Activated T-cell treated with anti-CD3 and anti-CD28 coated beads, Interleukin-2, amount 50 U/mL, for 72 hours (primary cell): ENCODE measurements at regions not wholly inside any gene's neighbourhood (a gene's known extent, or its start where the extent isn't known, plus 50 kb on each side); places are given as distances from the start of the nearest gene placed in this dataset.

Experiments used
- ATAC-seq, 2 donors: fragments of 150-1000 bp; cut with Tn5 transposase; replicated peaks in 1 of 2; 2 replicates each; pipeline ENCODE4 v1.10.0; 2021; ENCODE audit warnings: moderate library complexity in 2 of 2, mild to moderate bottlenecking in 1 of 2
- DNase-seq, 2 donors: peaks; one replicate each; pipeline ENCODE4 v3.0.0; 2021 to 2022; ENCODE audit warnings: mixed read lengths in 1 of 2
- H3K27ac Mint-ChIP-seq: one replicate; pipeline ENCODE4 v1.8.0; 2022; ENCODE audit warnings: mild to moderate bottlenecking, moderate library complexity, mixed read lengths
- H3K27me3 Mint-ChIP-seq: one replicate; pipeline ENCODE4 v1.8.0; 2022; ENCODE audit warnings: low read depth, mixed read lengths
- H3K36me3 Mint-ChIP-seq, 2 donors: one replicate each; pipeline ENCODE4 v1.8.0; 2022; ENCODE audit warnings: mixed read lengths in 2 of 2, mild to moderate bottlenecking in 1 of 2; ENCODE audit not compliant: insufficient read depth in 2 of 2
- H3K4me1 Mint-ChIP-seq: one replicate; pipeline ENCODE4 v1.8.0; 2022; ENCODE audit warnings: low read depth, mixed read lengths
- H3K4me3 Mint-ChIP-seq, 2 donors: one replicate each; pipeline ENCODE4 v1.8.0; 2022; ENCODE audit warnings: mild to moderate bottlenecking in 2 of 2, mixed read lengths in 2 of 2, moderate library complexity in 2 of 2
- H3K9me3 Mint-ChIP-seq, 2 donors: one replicate each; pipeline ENCODE4 v1.8.0; 2022; ENCODE audit warnings: mixed read lengths in 2 of 2

DNA sequence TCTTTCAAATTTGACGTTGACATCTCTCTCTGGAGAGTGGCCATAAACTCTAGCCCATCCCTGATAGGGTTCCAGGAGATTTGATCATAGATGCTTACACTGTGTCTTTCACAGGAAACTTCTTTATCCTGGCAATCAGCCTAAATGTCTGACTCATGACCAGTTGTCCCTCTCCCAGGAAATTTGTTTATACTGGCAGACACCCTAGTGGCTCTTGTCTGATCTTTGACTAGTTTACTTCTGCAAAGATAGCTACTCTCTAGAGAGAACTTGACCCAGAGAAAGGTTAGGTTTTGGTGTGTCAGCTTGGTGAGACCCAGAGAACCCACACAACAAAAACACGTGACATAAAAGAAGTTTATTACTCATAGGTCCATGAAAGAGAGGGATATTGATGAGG, 509.8 kb downstream of the CENPC start:
- H3K9me3 Mint-ChIP-seq, result peaks cover 0 to 1% of the 10 kb centered on the region in 2 donors
- no peaks in the 10 kb centered on the region for H3K27me3 Mint-ChIP-seq
- H3K4me3 Mint-ChIP-seq, result no peak overlapping the region
- no peak for DNase-seq
- no peaks in the 10 kb centered on the region for H3K36me3 Mint-ChIP-seq
- ATAC-seq, result no peak
- no peaks in the 10 kb centered on the region for H3K4me1 Mint-ChIP-seq
- no peak overlapping the region for H3K27ac Mint-ChIP-seq

DNA sequence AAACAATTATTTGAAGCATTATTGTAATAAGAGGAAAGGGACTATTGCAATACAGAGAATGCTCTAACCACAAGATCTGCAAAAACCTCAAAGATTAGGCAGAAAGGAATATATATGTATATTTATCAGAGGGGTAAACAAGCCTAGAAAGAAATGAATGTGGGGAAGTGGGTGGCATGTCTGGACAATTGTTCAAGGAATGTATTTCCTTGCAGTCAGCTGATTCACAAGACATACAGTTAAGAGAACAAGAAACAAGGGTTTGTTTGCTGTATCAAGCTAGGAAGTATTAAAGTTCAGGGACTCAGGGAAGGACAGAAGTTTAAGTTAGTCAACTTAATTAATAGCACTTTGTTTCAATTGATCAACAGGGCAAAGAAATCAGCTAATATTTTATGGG, 514.7 kb downstream of the CENPC start:
- DNase-seq (no peak), ATAC-seq (no peak)
- Mint-ChIP-seq H3K4me3 (no peak overlapping the region), H3K27me3 (no peaks in the 10 kb centered on the region), H3K27ac (no peak overlapping the region), H3K36me3 (no peaks in the 10 kb centered on the region), H3K4me1 (no peaks in the 10 kb centered on the region), H3K9me3 (peaks cover under 1 to 1% of the 10 kb centered on the region in 2 donors)

DNA sequence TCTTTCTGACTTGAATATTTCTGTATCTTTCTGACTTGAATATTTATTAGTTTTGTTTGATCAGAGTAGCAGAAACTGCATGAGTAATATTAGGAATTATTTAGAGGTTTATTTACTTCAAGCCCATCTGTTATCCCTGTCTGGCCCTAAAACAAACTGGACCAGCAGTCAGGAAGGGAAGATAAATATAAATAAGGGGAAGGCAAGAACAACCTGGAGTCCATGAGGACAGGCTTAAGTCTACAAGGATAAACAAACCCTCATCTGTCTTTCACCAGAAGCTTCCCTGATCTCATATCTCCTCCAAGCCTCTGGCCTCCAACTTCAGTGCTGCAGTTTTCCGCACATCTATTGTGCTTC, 524.9 kb downstream of the CENPC start:
- Mint-ChIP-seq H3K4me3 (no peak overlapping the region), H3K27me3 (no peaks in the 10 kb centered on the region), H3K36me3 (no peaks in the 10 kb centered on the region), H3K9me3 (peaks cover 11 to 15% of the 10 kb centered on the region in 2 donors), H3K27ac (no peak overlapping the region), H3K4me1 (no peaks in the 10 kb centered on the region)
- ATAC-seq, result no peak
- no peak for DNase-seq

DNA sequence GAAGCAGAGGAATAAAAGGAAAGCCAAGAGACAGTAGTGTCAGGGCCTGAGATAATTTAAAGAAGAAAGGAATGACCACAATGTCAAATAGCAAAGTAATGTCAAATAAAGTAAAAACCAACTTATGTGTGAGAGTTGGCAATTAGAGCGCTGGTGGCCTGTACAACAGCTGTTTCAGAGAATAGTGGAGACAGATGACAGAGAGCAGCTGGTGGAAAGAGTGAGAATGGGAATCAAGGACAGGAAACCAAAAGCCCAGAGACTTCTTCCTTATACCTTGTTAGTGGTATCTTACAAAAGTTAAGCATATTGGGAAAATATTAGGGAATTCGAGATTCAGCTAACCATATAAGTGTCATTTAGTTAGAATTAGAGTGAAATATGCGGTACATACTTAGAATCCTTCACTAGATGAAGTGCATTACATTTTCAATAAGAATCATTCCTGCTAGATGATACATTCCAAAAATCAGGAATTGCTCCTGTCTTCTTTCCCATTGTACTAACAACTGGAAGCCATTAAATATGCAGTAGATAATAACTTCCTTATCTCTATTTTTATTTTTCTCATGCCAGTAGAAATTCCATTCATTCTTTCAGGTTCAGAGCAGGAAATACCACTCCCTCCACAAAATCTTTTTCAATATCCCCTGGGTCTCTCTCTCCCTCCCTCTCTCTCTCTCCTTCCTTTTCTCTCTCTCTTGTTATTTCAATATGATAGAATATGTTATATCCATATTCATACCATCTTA, 525.4 kb downstream of the CENPC start:
- Mint-ChIP-seq H3K27me3 (no peaks in the 10 kb centered on the region), H3K36me3 (no peaks in the 10 kb centered on the region)

DNA sequence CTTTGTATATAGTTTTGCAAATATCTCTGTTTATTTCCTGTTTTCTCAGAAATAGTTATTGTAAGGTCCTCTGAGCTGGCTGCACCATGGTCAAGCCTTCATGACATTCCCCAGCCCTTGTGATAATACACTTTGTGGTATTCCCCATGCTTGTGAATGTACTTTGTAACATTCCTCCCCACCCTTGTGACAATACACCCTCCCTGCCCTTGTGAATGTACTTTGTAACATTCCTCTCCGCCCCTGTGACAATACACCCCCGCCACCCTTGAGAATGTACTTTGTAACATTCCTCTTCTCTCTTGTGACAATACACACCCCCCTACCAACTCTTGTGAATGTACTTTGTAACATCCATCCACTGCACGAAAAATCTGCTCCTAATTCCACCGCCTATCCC, 530.7 kb downstream of the CENPC start:
- no peak overlapping the region for H3K4me3 Mint-ChIP-seq
- no peaks in the 10 kb centered on the region for H3K4me1 Mint-ChIP-seq
- no peaks in the 10 kb centered on the region for H3K27me3 Mint-ChIP-seq
- H3K9me3 Mint-ChIP-seq, result peaks cover 8 to 13% of the 10 kb centered on the region in 2 donors
- peaks cover 0 to 4% of the 10 kb centered on the region in 2 donors for H3K36me3 Mint-ChIP-seq
- no peak overlapping the region for H3K27ac Mint-ChIP-seq
- DNase-seq (no peak), ATAC-seq (no peak)

More for the DNA sequence above, 525.4 kb downstream of the CENPC start:
- H3K4me1 Mint-ChIP-seq, result no peaks in the 10 kb centered on the region
- H3K27ac Mint-ChIP-seq, result no peak overlapping the region
- no peak for DNase-seq
- H3K9me3 Mint-ChIP-seq, result peaks cover 11 to 12% of the 10 kb centered on the region in 2 donors
- no peak overlapping the region for H3K4me3 Mint-ChIP-seq
- no peak for ATAC-seq

DNA sequence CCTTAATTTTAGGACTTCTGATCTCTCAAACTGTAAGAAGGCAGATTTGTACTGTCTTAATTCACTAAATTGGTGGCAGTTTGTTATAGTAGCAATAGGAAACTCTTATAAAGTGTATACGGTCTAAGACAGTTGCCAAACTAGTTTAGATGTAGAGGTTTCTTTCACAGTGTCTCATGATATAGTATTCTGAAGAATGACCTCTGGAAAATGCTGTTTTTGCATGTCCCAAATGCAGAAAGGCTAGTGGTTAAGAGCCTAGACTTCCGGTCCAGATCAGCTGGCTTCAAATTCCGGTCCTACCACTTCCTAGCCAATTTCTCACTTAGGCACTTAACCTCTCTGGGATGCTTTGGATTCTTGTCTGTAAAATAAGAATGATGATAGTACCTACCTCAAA, 538.5 kb downstream of the CENPC start:
- peaks cover 0 to 1% of the 10 kb centered on the region in 2 donors for H3K36me3 Mint-ChIP-seq
- peaks cover 6 to 7% of the 10 kb centered on the region in 2 donors for H3K9me3 Mint-ChIP-seq
- H3K4me3 Mint-ChIP-seq, result no peak overlapping the region
- ATAC-seq (no peak), DNase-seq (no peak)
- H3K27ac Mint-ChIP-seq, result no peak overlapping the region
- no peaks in the 10 kb centered on the region for H3K4me1 Mint-ChIP-seq
- H3K27me3 Mint-ChIP-seq, result no peaks in the 10 kb centered on the region

DNA sequence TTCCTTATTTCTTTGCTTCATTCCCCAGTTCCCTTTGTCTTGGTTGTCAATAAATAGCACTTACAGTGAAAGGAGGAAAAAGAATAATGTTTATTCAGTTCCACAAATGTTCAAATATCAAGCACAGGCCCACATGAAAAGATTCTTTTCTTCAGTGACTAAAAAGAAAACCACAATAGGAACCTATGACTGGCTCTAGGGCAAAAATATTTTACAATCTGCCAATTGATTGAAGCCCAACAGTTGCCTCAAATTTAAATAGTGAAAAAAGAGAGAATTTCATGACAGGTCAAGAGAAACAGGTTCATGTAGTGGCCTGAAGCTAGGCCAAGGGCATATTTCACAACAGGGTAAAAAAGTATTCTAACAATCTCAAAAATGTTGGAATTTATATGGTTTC, 553.8 kb downstream of the CENPC start:
- no peak overlapping the region for H3K27ac Mint-ChIP-seq
- DNase-seq (no peak), ATAC-seq (no peak)
- no peaks in the 10 kb centered on the region for H3K27me3 Mint-ChIP-seq
- no peak overlapping the region for H3K4me3 Mint-ChIP-seq
- H3K4me1 Mint-ChIP-seq, result no peaks in the 10 kb centered on the region
- H3K9me3 Mint-ChIP-seq, result peaks cover 6 to 16% of the 10 kb centered on the region in 2 donors
- H3K36me3 Mint-ChIP-seq, result peaks cover 4% of the 10 kb centered on the region in 2 donors

DNA sequence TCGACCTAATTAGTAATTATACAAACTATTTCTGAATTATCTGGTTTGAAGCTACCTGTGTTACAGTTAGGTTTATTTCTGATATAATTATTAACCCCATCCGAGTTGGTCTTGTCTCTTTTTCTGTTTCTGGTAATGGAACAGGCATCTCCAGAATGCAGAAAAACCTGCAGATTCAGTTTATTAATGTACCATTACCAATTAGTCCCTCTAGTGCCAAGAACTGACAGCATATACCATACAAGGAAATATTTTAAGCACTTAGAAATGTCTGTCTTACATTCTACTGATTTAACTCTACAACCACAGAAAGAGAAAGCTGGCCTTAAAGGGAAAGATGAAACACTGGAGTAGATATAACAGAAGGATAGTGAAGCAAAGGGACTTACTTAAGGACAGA, 570.6 kb downstream of the CENPC start:
- H3K4me1 Mint-ChIP-seq, result no peaks in the 10 kb centered on the region
- no peak overlapping the region for H3K4me3 Mint-ChIP-seq
- no peaks in the 10 kb centered on the region for H3K36me3 Mint-ChIP-seq
- no peak for DNase-seq
- H3K9me3 Mint-ChIP-seq, result peaks cover 0 to 1% of the 10 kb centered on the region in 2 donors
- H3K27ac Mint-ChIP-seq, result no peak overlapping the region
- no peak for ATAC-seq
- H3K27me3 Mint-ChIP-seq, result no peaks in the 10 kb centered on the region

DNA sequence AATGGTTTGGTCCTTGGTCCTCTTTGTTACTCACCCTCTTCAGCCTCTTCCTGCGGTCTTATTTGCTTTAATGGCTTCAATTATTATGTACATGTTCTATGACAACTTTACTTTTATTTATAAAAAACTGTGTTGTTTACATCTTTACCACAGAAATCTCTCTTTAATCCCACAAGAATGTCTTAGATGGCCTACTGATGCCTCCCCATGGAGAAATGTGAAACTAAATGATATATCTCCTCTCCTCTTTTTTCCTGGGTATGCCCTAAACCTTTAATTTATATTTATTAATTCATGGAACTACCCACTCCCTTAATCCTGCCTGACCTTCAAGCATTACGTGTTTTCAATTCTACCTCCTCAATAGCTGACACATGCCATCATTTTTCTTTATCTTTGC, 573.2 kb downstream of the CENPC start:
- peaks cover 3 to 4% of the 10 kb centered on the region in 2 donors for H3K9me3 Mint-ChIP-seq
- H3K27me3 Mint-ChIP-seq, result no peaks in the 10 kb centered on the region
- no peak overlapping the region for H3K27ac Mint-ChIP-seq
- ATAC-seq, result no peak
- H3K4me1 Mint-ChIP-seq, result no peaks in the 10 kb centered on the region
- H3K36me3 Mint-ChIP-seq, result no peaks in the 10 kb centered on the region
- H3K4me3 Mint-ChIP-seq, result no peak overlapping the region
- no peak for DNase-seq

DNA sequence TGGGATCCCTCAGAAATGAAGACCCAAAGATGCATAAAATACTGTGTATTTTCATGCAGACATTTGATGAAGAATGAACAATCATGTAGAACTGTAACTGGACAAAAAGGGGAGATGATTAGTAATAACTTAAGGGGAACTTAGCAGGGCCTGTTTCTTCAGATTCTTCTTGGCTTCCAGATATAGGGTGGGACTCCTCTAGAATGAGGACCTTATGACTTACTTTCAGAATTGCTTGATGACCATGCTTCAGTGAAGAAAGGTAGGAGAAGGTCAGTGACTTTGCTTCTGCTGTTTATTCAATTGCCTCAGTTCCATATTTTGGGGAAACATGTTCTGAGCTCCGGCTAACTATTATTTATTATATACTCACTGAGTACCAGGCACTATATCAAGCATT, 580.8 kb downstream of the CENPC start:
- Mint-ChIP-seq H3K9me3 (peaks cover 3% of the 10 kb centered on the region in 2 donors), H3K4me1 (no peaks in the 10 kb centered on the region), H3K27me3 (no peaks in the 10 kb centered on the region), H3K27ac (no peak overlapping the region), H3K36me3 (no peaks in the 10 kb centered on the region), H3K4me3 (no peak overlapping the region)
- no peak for ATAC-seq
- DNase-seq, result no peak

DNA sequence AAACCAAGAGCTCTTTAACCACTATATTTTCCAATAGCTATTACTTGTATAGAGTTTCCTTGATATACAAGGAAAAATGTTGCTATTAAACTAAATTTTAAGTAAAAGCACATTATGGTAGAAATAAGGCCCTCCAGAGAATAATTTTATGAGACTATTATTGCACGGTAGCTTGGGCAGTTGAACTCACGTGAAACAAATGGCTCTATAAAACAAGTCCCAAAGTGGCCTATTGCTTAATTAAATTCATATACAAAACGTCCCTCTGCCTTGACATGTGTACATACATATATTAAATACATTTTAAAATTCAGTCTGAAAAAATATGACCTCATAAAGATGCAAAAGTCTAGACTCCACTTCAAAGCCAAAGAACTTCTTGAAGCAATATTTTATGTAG, 582.2 kb downstream of the CENPC start:
- no peaks in the 10 kb centered on the region for H3K27me3 Mint-ChIP-seq
- H3K4me3 Mint-ChIP-seq, result no peak overlapping the region
- no peak overlapping the region for H3K27ac Mint-ChIP-seq
- no peaks in the 10 kb centered on the region for H3K36me3 Mint-ChIP-seq
- no peaks in the 10 kb centered on the region for H3K4me1 Mint-ChIP-seq
- ATAC-seq, result no peak
- peaks cover 4 to 7% of the 10 kb centered on the region in 2 donors for H3K9me3 Mint-ChIP-seq
- DNase-seq, result no peak

DNA sequence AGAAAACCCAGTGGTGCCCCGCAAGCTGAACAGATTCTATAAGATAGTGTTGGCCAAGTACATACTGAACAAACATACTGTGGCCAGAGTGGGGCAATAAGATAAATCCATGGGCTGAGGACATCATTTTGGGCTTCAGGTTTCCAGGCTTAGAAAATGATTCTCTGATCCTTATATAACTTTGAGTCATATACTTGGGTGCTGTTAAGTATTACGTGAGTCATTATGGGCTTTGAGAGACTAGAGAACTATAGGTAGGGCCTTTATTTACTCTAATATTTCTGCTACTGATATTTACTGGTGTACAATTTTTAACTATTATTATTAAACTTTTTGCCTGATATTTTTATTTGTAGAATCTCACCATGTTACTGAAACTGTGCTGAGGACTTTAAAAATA, 586.1 kb downstream of the CENPC start:
- Mint-ChIP-seq H3K27me3 (no peaks in the 10 kb centered on the region), H3K9me3 (peaks cover 7 to 9% of the 10 kb centered on the region in 2 donors), H3K36me3 (no peaks in the 10 kb centered on the region), H3K27ac (no peak overlapping the region), H3K4me1 (no peaks in the 10 kb centered on the region), H3K4me3 (no peak overlapping the region)
- no peak for ATAC-seq
- DNase-seq, result no peak

DNA sequence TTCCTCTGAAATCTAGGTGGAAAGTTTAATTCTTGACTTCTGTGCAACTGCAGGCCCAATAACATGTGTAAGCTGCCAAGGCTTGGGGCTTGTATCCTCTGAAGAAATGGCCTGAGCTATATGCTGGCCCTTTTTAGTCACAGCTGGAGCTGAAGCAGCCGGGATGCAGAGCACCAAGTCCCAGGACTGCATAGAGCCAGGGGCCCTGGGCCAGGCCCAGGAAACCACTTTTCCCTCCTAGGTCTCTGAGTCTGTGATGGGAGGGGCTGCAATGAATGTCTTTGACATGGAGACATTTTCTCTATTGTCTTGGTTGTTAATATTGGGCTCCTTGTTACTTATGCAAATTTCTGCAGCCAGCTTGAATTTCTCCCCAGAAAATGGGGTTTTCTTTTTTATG, 588.5 kb downstream of the CENPC start:
- Mint-ChIP-seq H3K27me3 (no peaks in the 10 kb centered on the region), H3K36me3 (no peaks in the 10 kb centered on the region), H3K27ac (no peak overlapping the region), H3K4me1 (no peaks in the 10 kb centered on the region), H3K4me3 (no peak overlapping the region), H3K9me3 (peaks cover 7 to 11% of the 10 kb centered on the region in 2 donors)
- DNase-seq (no peak), ATAC-seq (no peak)

DNA sequence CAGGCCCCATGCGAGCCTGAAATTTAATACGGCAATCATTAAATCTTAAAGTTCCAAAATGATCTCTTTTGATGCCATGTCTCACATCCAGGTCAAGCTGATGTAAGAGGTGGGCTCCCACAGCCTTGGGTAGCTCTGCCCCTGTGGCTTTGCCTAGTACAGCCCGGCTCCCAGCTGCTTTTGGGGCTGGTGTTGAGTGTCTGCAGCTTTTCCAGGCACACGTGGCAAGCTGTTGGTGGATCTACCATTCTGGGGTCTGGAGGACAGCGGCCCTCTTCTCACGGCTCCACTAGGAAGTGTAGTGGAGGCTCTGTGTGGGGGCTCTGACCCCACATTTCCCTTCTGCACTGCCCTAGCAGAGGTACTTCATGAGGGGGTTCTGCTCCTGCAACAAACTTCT, 588.9 kb downstream of the CENPC start:
- Mint-ChIP-seq H3K4me3 (no peak overlapping the region), H3K27ac (no peak overlapping the region), H3K9me3 (peaks cover 7 to 11% of the 10 kb centered on the region in 2 donors), H3K36me3 (no peaks in the 10 kb centered on the region), H3K4me1 (no peaks in the 10 kb centered on the region), H3K27me3 (no peaks in the 10 kb centered on the region)
- ATAC-seq (no peak), DNase-seq (no peak)
